HG02885 (cell line): ENCODE measurements at regions not wholly inside any gene's neighbourhood (a gene's known extent, or its start where the extent isn't known, plus 50 kb on each side); places are given as distances from the start of the nearest gene placed in this dataset.

Source experiments
- ATAC-seq: cut with Tn5 transposase; IDR thresholded peaks from one replicate; pipeline ENCODE4 v1.9.1; 2021; ENCODE audit warnings: mild to moderate bottlenecking; ENCODE audit not compliant: unreplicated experiment, poor library complexity

GRCh38 chr5:14922456-14922855 is 50.9 kb upstream of the ANKH start:
- ATAC-seq, result no peak
